Pancreas (tissue), 10 donors: ENCODE measurements at regions not wholly inside any gene's neighbourhood (a gene's known extent, or its start where the extent isn't known, plus 50 kb on each side); places are given as distances from the start of the nearest gene placed in this dataset.
A peak's percentile ranks its signal among the peaks of the same experiment; 100 is the strongest.

Experiments
- ATAC-seq, 4 donors: fragments of 200-7000 bp; cut with Tn5 transposase; one replicate each; pipeline versions ENCODE4 v1.8.0 to v1.9.1; 2020; ENCODE audit warnings: mild to moderate bottlenecking in 4 of 4, moderate library complexity in 4 of 4
- DNase-seq, 6 donors: peaks; one replicate each; pipeline ENCODE4 v3.0.0-alpha.2; 2020
- FAIRE-seq: peaks from 2 replicates; lab custom pipeline; 2012; peaks lifted over from hg19 to GRCh38; lab: Jason Lieb, UNC
- H3K27ac ChIP-seq, 4 donors: fragments of 200-600 bp; sonication (generic); 1 replicate in 3 of 4; 2 replicates in 1 of 4; pipeline versions ENCODE4 v1.5.0 to v1.8.0; 2020
- H3K27me3 ChIP-seq, 4 donors: fragments of 200-600 bp; one replicate each; pipeline ENCODE4 v1.8.0; 2021
- H3K36me3 ChIP-seq, 3 donors: fragments of 200-600 bp; sonication (generic) in 1 of 3; one replicate each; pipeline versions ENCODE4 v1.5.0 to v1.8.0; 2020 to 2021
- H3K4me1 ChIP-seq, 3 donors: fragments of 200-600 bp; one replicate each; pipeline ENCODE4 v1.8.0; 2021
- H3K4me3 ChIP-seq, 4 donors: fragments of 200-600 bp; sonication (generic) in 2 of 4; one replicate each; pipeline versions ENCODE4 v1.5.0 to v1.8.0; 2020 to 2021
- H3K9me3 ChIP-seq, 4 donors: fragments of 200-600 bp; one replicate each; pipeline ENCODE4 v1.8.0; 2021
- WGBS, 2 donors: extraction: QIAGEN DNeasy Blood & Tissue Kit; methylation state at CpG; one replicate each; pipeline ENCODE4 v1.1.7; 2013; 5-methylcytosine and 5-hydroxymethylcytosine counted together
- intact Hi-C, 3 donors: fragments of 100-400 bp; cut with DNase I; formaldehyde crosslinking; loops; one replicate each; pipeline versions ENCODE4 v1.11.1 to v1.14.2; 2022
- TF ChIP-seq, protein P1 (sequence below), 4 donors: fragments of 200-600 bp; sonication (generic) in 3 of 4; IDR thresholded peaks; one replicate each; pipeline versions ENCODE4 v1.5.0 to v1.8.0; 2021; ENCODE audit warnings: antibody characterized with exemption in 4 of 4
- donor health status: healthy with polysubstance abuse.
- donor health status: DM: no; HTN: no; CAD: no; lungs with moderate emphysema.
- donor health status: DM: no; HTN: no; CAD: no.
- donor health status: control.
- donor health status: control.
- donor health status: Bipolar disorder and iron deficiency.
- donor health status: DM: yes; HTN: yes; CAD: no.
- donor health status: DM: no; HTN: no; CAD: no.
- donor health status: DM: no; HTN: no; CAD: no.
- donor health status: DM: yes; HTN: yes; CAD: no.

DNA sequence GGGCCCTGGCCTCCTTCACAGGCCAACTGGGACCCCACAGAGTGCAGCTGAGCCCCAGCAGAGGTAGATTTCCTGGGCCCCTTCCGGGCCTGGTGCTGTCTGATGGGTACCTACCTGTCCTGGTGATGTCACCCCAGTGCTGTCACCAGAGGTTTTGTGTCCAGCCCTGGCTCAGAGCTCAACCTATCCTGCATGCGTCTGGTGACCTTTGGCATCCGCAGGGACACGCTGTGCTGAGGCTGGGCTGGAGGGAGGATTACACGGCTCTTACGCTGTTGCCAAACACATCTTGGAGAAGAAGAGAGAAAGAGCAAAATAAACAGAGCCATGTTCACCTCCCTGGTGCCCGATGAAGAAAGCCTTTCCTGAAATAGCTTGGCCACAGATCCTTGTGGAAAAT is 70.6 kb upstream of the MED9 start:
- TF ChIP-seq, protein P1, sequence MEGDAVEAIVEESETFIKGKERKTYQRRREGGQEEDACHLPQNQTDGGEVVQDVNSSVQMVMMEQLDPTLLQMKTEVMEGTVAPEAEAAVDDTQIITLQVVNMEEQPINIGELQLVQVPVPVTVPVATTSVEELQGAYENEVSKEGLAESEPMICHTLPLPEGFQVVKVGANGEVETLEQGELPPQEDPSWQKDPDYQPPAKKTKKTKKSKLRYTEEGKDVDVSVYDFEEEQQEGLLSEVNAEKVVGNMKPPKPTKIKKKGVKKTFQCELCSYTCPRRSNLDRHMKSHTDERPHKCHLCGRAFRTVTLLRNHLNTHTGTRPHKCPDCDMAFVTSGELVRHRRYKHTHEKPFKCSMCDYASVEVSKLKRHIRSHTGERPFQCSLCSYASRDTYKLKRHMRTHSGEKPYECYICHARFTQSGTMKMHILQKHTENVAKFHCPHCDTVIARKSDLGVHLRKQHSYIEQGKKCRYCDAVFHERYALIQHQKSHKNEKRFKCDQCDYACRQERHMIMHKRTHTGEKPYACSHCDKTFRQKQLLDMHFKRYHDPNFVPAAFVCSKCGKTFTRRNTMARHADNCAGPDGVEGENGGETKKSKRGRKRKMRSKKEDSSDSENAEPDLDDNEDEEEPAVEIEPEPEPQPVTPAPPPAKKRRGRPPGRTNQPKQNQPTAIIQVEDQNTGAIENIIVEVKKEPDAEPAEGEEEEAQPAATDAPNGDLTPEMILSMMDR (IDR thresholded peaks at IDR 0.05) = no peak
- Histone ChIP-seq H3K4me3 (no peak overlapping the region), H3K27me3 (no peaks in the 10 kb centered on the region), H3K9me3 (no peaks in the 10 kb centered on the region), H3K27ac (no peak overlapping the region), H3K4me1 (peaks cover 0 to 9% (median 6%) of the 10 kb centered on the region in 3 donors), H3K36me3 (no peaks in the 10 kb centered on the region)
- FAIRE-seq (no peak), DNase-seq (no peak), ATAC-seq (peak in 2 of 4 donors; percentile 8 to 33)
- intact Hi-C loops = no loop called here
- 78 to 84% methylated on average over 7 of the region's 7 CpGs for WGBS, 2 donors

DNA sequence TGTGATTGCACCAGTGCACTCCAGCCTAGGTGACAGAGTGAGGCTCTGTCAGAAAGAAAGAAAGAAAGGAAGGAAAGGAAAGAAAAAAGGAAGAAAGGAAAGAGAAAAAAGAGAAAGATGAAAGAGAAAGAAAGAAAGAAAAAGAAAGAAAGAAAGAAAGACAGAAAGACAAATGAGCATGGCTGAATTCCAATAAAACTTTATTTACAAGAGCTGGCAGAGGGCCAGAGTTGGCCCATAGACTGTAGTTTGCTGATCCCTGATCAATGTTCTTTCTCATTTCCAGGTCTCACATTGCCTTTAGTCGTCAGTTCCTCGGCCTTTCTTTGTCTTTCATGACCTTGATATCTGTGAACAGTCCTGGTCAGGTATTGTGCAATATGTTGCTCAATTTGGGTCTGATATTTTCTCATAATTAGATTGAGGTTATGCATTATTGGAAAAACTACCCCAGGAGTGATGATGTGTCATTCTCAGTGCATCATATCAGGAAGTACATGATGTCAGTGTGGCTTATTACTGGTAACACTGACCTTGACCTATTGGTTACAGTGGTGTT is 68.5 kb upstream of the MED9 start:
- no peak overlapping the region for H3K4me3 ChIP-seq
- intact Hi-C loops = no loop called here
- ATAC-seq (peak; percentile 32 to 68 (median 60)), DNase-seq (no peak), FAIRE-seq (no peak)
- TF ChIP-seq, protein P1 (IDR thresholded peaks at IDR 0.05) = no peak
- peak overlapping the region in 2 of 4 donors; percentile 60 to 67 for H3K27ac ChIP-seq
- peaks cover 0 to 9% (median 6%) of the 10 kb centered on the region in 3 donors for H3K4me1 ChIP-seq
- H3K27me3 ChIP-seq = no peaks in the 10 kb centered on the region
- H3K9me3 ChIP-seq = no peaks in the 10 kb centered on the region
- H3K36me3 ChIP-seq = no peaks in the 10 kb centered on the region
- 9 to 12% methylated on average over 2 of the region's 2 CpGs for WGBS, 2 donors

DNA sequence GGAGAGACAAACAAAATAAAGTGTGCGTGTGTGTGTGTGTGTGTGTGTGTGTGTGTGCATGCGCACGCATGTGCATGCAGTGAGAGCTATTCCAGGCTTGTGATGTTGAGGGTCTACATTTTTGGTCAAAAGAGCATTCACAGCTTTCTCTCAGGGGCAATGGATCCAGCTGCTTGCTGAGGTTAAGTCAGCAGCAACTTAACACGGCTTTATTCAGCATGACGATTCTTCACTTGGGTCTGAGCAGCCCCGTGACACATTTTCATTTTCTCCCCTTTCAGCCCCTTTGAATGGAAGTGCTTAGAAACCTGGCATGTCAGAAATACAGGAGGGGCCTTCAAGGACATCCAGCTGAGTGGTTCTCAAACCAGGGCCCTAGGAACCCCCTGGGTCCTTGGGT is 66.4 kb upstream of the MED9 start:
- ATAC-seq (no peak), DNase-seq (no peak), FAIRE-seq (no peak)
- no peaks in the 10 kb centered on the region for H3K36me3 ChIP-seq
- TF ChIP-seq, protein P1 (IDR thresholded peaks at IDR 0.05) = no peak
- H3K4me1 ChIP-seq = peaks cover 0 to 9% (median 6%) of the 10 kb centered on the region in 3 donors
- H3K9me3 ChIP-seq = no peaks in the 10 kb centered on the region
- H3K4me3 ChIP-seq = no peak overlapping the region
- 85 to 86% methylated on average over 6 of the region's 6 CpGs for WGBS, 2 donors
- no peaks in the 10 kb centered on the region for H3K27me3 ChIP-seq
- intact Hi-C loops = no loop called here
- no peak overlapping the region for H3K27ac ChIP-seq

DNA sequence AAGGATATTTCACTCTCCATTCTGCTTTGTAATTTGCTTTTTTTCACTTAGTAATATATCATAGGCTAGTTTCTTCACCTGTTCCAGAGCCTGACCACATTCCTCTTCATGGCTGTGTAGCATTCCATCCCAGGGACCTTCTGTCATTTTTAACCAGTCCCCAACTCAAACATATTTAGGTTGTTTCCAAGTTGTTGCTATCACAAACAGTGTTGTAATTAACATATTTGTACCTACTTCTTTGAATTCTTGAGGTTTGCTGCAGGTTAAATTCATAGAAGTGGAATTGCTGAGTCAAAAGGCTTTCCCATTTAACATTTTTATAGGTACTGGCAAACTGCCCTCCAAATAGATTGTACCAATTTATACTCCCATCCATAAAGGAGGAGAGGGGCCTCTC is 65.1 kb upstream of the MED9 start:
- Histone ChIP-seq H3K4me1 (peaks cover 0 to 15% (median 6%) of the 10 kb centered on the region in 3 donors), H3K36me3 (no peaks in the 10 kb centered on the region), H3K27me3 (no peaks in the 10 kb centered on the region), H3K4me3 (no peak overlapping the region), H3K27ac (peak overlapping the region in 1 of 4 donors; percentile 63), H3K9me3 (no peaks in the 10 kb centered on the region)
- TF ChIP-seq, protein P1 (IDR thresholded peaks at IDR 0.05) = no peak
- FAIRE-seq (no peak), DNase-seq (no peak), ATAC-seq (no peak)
- intact Hi-C loops = no loop called here

DNA sequence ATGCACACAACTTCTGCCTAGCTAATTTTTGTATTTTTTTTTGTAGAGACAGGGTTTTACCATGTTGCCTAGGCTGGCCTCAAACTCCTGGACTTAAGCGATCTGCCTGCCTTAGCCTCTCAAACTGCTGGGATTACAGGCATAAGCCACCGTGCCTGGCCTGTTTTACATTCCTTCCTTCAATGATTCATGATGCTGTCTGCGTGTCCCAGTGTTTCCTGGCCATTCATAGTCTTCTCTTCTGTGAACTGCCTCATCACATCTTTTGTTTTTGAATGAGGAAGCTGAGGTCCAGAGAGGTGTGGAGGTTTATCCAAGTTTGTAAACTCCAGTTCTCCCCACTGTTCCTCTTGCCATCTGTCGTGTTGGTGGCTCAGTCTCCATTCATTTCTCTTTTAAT is 64.5 kb upstream of the MED9 start:
- ATAC-seq (no peak), FAIRE-seq (no peak)

More for the DNA sequence above, 64.5 kb upstream of the MED9 start:
- Histone ChIP-seq H3K9me3 (no peaks in the 10 kb centered on the region), H3K4me1 (peaks cover 0 to 18% (median 6%) of the 10 kb centered on the region in 3 donors), H3K4me3 (no peak overlapping the region), H3K27ac (peak overlapping the region in 2 of 4 donors; percentile 59 to 63), H3K36me3 (no peaks in the 10 kb centered on the region), H3K27me3 (no peaks in the 10 kb centered on the region)
- WGBS, 2 donors = 44 to 59% methylated on average over 4 of the region's 4 CpGs
- no peak for DNase-seq
- TF ChIP-seq, protein P1 (IDR thresholded peaks at IDR 0.05) = no peak
- intact Hi-C loops = no loop called here
